K562 (cell line): ENCODE measurements at regions not wholly inside any gene's neighbourhood (a gene's known extent, or its start where the extent isn't known, plus 50 kb on each side); places are given as distances from the start of the nearest gene placed in this dataset.

Experiments used
- ATAC-seq: fragments of 200-7000 bp; cut with Tn5 transposase; 3 replicates; pipeline ENCODE4 v1.9.1; 2020; ENCODE audit warnings: moderate library complexity
- BruUV-seq: library from RNA; stranded (reverse); fragments of 400-500 nt; replicated peaks from 2 replicates; lab custom pipeline; 2021; lab: Mats Ljungman, UMichigan
- CTCF ChIA-PET: fragments of 300-600 bp; formaldehyde crosslinking; extraction: SDS; loops from one replicate; lab custom pipeline; 2021; ENCODE audit warnings: low intra/inter-chr PET ratio; lab: Yijun Ruan, JAX
- POLR2A ChIA-PET: fragments of 300-600, 350-650 bp; sonication (Branson Sonifier 250); formaldehyde crosslinking; extraction: SDS; loops from one replicate; lab custom pipeline; 2021; ENCODE audit warnings: antibody characterized with exemption, inconsistent platforms; lab: Yijun Ruan, JAX
- DNase-seq, 4 experiments: peaks; one replicate each; pipeline versions ENCODE4 v3.0.0 to v3.0.0-alpha.2; 2011 to 2018; ENCODE audit warnings: low spot score in 3 of 4, mixed read lengths in 3 of 4; ENCODE audit errors: extremely low read depth in 1 of 4
- FAIRE-seq: peaks from 2 replicates; lab custom pipeline; 2011; peaks lifted over from hg19 to GRCh38; lab: Jason Lieb, UNC
- H2AFZ ChIP-seq: 2 replicates; pipeline ENCODE4 v1.6.0; 2011; ENCODE audit warnings: low read depth, low read length, control low read depth, inconsistent platforms
- H3K27ac ChIP-seq: fragments of 200-600 bp; 3 replicates; pipeline ENCODE4 v1.8.0; 2011; ENCODE audit warnings: low read depth, mild to moderate bottlenecking, control low read depth, inconsistent platforms, low read length, moderate library complexity, mixed read lengths; ENCODE audit errors: extremely low read depth
- H3K27me3 ChIP-seq, 2 experiments: fragments of 300-600 bp in 1 of 2; 2 replicates in 1 of 2; 3 replicates in 1 of 2; pipeline versions ENCODE4 v1.6.0 to v1.8.0; 2011; ENCODE audit warnings: inconsistent platforms in 2 of 2, low read length in 2 of 2, mild to moderate bottlenecking in 1 of 2, mixed read lengths in 1 of 2, moderate library complexity in 1 of 2; ENCODE audit not compliant: control insufficient read depth in 2 of 2, insufficient read depth in 2 of 2
- H3K36me3 ChIP-seq: fragments of 300-600 bp; 3 replicates; pipeline ENCODE4 v1.8.0; 2011; ENCODE audit warnings: mild to moderate bottlenecking, low read length, inconsistent platforms; ENCODE audit not compliant: control insufficient read depth, insufficient read depth
- H3K4me1 ChIP-seq, 2 experiments: fragments of 200-600 bp in 1 of 2; replicated peaks in 1 of 2; 2 replicates in 1 of 2; 3 replicates in 1 of 2; pipeline versions ENCODE4 v1.5.1 to v1.8.0; 2011; ENCODE audit warnings: inconsistent platforms in 2 of 2, low read length in 2 of 2, mild to moderate bottlenecking in 1 of 2, mixed read lengths in 1 of 2, moderate library complexity in 1 of 2; ENCODE audit not compliant: control insufficient read depth in 2 of 2, insufficient read depth in 2 of 2
- H3K4me2 ChIP-seq: 2 replicates; pipeline ENCODE4 v1.6.1; 2011; ENCODE audit warnings: low read length, control low read depth, inconsistent platforms, mixed read lengths; ENCODE audit not compliant: insufficient read depth
- H3K4me3 ChIP-seq: fragments of 200-600 bp; sonication (generic), shearing (Covaris generic); 2 replicates; pipeline ENCODE4 v1.5.1; 2016; ENCODE audit warnings: control low read depth, inconsistent platforms
- H3K79me2 ChIP-seq: fragments of 200-600 bp; 3 replicates; pipeline ENCODE4 v1.8.0; 2011; ENCODE audit warnings: low read length, inconsistent platforms; ENCODE audit not compliant: control insufficient read depth, insufficient read depth
- H3K9ac ChIP-seq, 2 experiments: 2 replicates each; pipeline versions ENCODE4 v1.6.0 to v1.6.1; 2011; ENCODE audit warnings: low read depth in 2 of 2, low read length in 2 of 2, control low read depth in 1 of 2, inconsistent platforms in 1 of 2, mild to moderate bottlenecking in 1 of 2, mixed read lengths in 1 of 2; ENCODE audit not compliant: insufficient read depth in 1 of 2
- H3K9me1 ChIP-seq: one replicate; pipeline ENCODE4 v1.6.0; 2011; ENCODE audit warnings: inconsistent platforms, mild to moderate bottlenecking, low read length, moderate library complexity; ENCODE audit not compliant: control insufficient read depth, insufficient read depth
- H3K9me3 ChIP-seq: replicated peaks from 2 replicates; pipeline ENCODE4 v1.5.1; 2011; ENCODE audit warnings: low read depth, low read length, inconsistent platforms; ENCODE audit not compliant: control insufficient read depth, insufficient read depth
- H4K20me1 ChIP-seq: replicated peaks from 2 replicates; pipeline ENCODE4 v1.6.1; 2011; ENCODE audit warnings: low read length, inconsistent platforms, mixed read lengths; ENCODE audit not compliant: control insufficient read depth, insufficient read depth
- CBFA2T2 ChIP-seq: fragments of 450-650 bp; conservative IDR thresholded peaks from 2 replicates; pipeline ENCODE4 v1.6.1; 2017; ENCODE audit warnings: mild to moderate bottlenecking
- CEBPB ChIP-seq: fragments of 450-650 bp; IDR thresholded peaks from 2 replicates; pipeline ENCODE4 v1.6.1; 2016; ENCODE audit warnings: missing genetic modification characterization, missing compliant biosample characterization
- HNRNPUL1 ChIP-seq: fragments of 200-400 bp; formaldehyde crosslinking; IDR thresholded peaks from 2 replicates; pipeline ENCODE4 v1.6.1; 2017; ENCODE audit warnings: low read length
- L3MBTL2 ChIP-seq: fragments of 450-650 bp; IDR thresholded peaks from 2 replicates; pipeline ENCODE4 v1.6.1; 2016; ENCODE audit warnings: mild to moderate bottlenecking, moderate library complexity
- NCOA6 ChIP-seq: fragments of 450-650 bp; IDR thresholded peaks from 2 replicates; pipeline ENCODE4 v1.6.1; 2017; ENCODE audit warnings: mild to moderate bottlenecking
- NONO ChIP-seq, 2 experiments: fragments of 200-400 bp in 1 of 2; fragments of 450-650 bp in 1 of 2; formaldehyde crosslinking in 1 of 2; IDR thresholded peaks; 2 replicates each; pipeline ENCODE4 v1.6.1; 2017; ENCODE audit warnings: low read depth in 2 of 2, mild to moderate bottlenecking in 2 of 2, moderate library complexity in 2 of 2, low read length in 1 of 2
- POLR2B ChIP-seq: fragments of 450-650 bp; IDR thresholded peaks from 2 replicates; pipeline ENCODE4 v1.6.1; 2018; ENCODE audit warnings: low read depth; ENCODE audit not compliant: partially characterized antibody
- PURB ChIP-seq: sonication (generic); formaldehyde crosslinking; IDR thresholded peaks from 2 replicates; pipeline ENCODE4 v1.9.0; 2021; ENCODE audit warnings: low read depth, mild to moderate bottlenecking, missing genetic modification reagents
- RBM17 ChIP-seq: fragments of 200-400 bp; formaldehyde crosslinking; IDR thresholded peaks from 2 replicates; pipeline ENCODE4 v1.6.1; 2017; ENCODE audit warnings: low read depth, mild to moderate bottlenecking, low read length, borderline replicate concordance
- SAP30 ChIP-seq: fragments of 200-600 bp; sonication (generic); IDR thresholded peaks from 2 replicates; pipeline ENCODE4 v1.6.1; 2012; ENCODE audit warnings: borderline replicate concordance, low read depth, mild to moderate bottlenecking, moderate library complexity, low read length, control low read depth, inconsistent platforms; ENCODE audit not compliant: insufficient read depth, poor library complexity, severe bottlenecking
- SIN3B ChIP-seq: fragments of 450-650 bp; IDR thresholded peaks from 2 replicates; pipeline ENCODE4 v1.6.1; 2017; ENCODE audit warnings: low read depth, mild to moderate bottlenecking, moderate library complexity
- SMAD1 ChIP-seq: fragments of 150-350 bp; IDR thresholded peaks from 2 replicates; pipeline ENCODE4 v1.6.1; 2014; ENCODE audit warnings: low read length, low read depth; ENCODE audit not compliant: partially characterized antibody
- ZNF175 ChIP-seq: fragments of 200-800 bp; sonication (Bioruptor generic); IDR thresholded peaks from 2 replicates; pipeline ENCODE4 v1.6.1; 2016; ENCODE audit warnings: low read depth, mild to moderate bottlenecking, missing genetic modification characterization, missing compliant biosample characterization
- ZNF212 ChIP-seq: fragments of 450-650 bp; formaldehyde crosslinking; IDR thresholded peaks from 2 replicates; pipeline ENCODE4 v1.4.0; 2020; ENCODE audit warnings: mild to moderate bottlenecking
- ZNF347 ChIP-seq: fragments of 450-650 bp; formaldehyde crosslinking; IDR thresholded peaks from 2 replicates; pipeline ENCODE4 v1.4.0; 2020; ENCODE audit warnings: low read depth, mild to moderate bottlenecking, moderate library complexity
- ZNF551 ChIP-seq: fragments of 250-450 bp; sonication (Bioruptor Pico); IDR thresholded peaks from 2 replicates; pipeline ENCODE4 v1.5.0; 2021; ENCODE audit warnings: mild to moderate bottlenecking, moderate library complexity
- WGBS: fragments of 100-300 bp; shearing (Covaris generic); methylation state at CpG from one replicate; pipeline ENCODE4 v1.1.6; 2016; ENCODE audit warnings: low coverage, mixed read lengths; ENCODE audit not compliant: insufficient coverage; ENCODE audit errors: missing lambda C conversion rate; 5-methylcytosine and 5-hydroxymethylcytosine counted together
- in situ Hi-C: fragments of 300-500 bp; cut with MboI; formaldehyde crosslinking; loops from 4 replicates; pipeline ENCODE4 v1.15.0; 2018; ENCODE audit warnings: inconsistent platforms, mixed read lengths
- intact Hi-C: fragments of 100-400 bp; cut with micrococcal nuclease; formaldehyde crosslinking; loops from 2 replicates; pipeline ENCODE4 v1.14.2; 2022
- TF ChIP-seq, protein P1 (sequence below): fragments of 450-650 bp; formaldehyde crosslinking; IDR thresholded peaks from 2 replicates; pipeline ENCODE4 v1.4.0; 2020; ENCODE audit warnings: mild to moderate bottlenecking, moderate library complexity
- TF ChIP-seq, protein P2 (sequence below): fragments of 150-350 bp; conservative IDR thresholded peaks from 2 replicates; pipeline ENCODE4 v1.6.1; 2014; ENCODE audit warnings: low read length
- TF ChIP-seq, protein P3 (sequence below): conservative IDR thresholded peaks from 2 replicates; pipeline ENCODE4 v1.6.1; 2011; ENCODE audit warnings: low read depth, mild to moderate bottlenecking, low read length; ENCODE audit not compliant: control insufficient read depth

DNA sequence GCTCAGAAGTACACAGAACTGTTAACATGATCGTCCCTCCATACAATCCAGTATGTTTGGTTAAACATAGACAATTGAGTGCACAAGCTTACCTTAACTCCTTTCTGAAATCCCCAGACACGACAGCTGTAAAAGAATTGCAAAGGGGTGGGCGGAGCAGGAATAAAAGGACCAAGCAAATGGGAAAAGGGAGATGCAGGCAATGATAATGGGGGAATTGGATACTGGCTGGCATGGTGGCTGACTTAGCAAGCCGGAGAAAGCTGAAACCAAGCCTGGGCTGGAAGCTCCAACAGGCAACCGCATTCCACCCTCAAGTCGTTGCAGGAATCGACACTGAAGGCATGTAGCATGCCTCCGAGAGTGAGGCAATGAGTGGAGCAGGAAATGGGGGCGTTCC, 96.8 kb upstream of the TMEM132C start:
- Histone ChIP-seq H3K4me1 (no peaks in the 10 kb centered on the region), H3K4me3 (no peak overlapping the region)
- FAIRE-seq: no peak
- intact Hi-C loops: no loop called here
- TF ChIP-seq SMAD1 (no peak), L3MBTL2 (no peak), HNRNPUL1 (no peak), NONO (IDR thresholded peaks at IDR 0.05; ENCODE audit: low read depth in 2 of 2, low read length in 1 of 2) (no peak), ZNF551 (CRISPR knock-in tag) (no peak), NCOA6 (no peak), CEBPB (tag) (no peak), ZNF212 (CRISPR knock-in tag) (no peak), POLR2B (no peak), RBM17 (no peak), ZNF347 (CRISPR knock-in tag) (no peak), SAP30 (no peak), PURB (CRISPR knock-in tag) (no peak), CBFA2T2 (no peak), ZNF175 (CRISPR knock-in tag) (no peak), SIN3B (no peak)
- TF ChIP-seq, protein P1, sequence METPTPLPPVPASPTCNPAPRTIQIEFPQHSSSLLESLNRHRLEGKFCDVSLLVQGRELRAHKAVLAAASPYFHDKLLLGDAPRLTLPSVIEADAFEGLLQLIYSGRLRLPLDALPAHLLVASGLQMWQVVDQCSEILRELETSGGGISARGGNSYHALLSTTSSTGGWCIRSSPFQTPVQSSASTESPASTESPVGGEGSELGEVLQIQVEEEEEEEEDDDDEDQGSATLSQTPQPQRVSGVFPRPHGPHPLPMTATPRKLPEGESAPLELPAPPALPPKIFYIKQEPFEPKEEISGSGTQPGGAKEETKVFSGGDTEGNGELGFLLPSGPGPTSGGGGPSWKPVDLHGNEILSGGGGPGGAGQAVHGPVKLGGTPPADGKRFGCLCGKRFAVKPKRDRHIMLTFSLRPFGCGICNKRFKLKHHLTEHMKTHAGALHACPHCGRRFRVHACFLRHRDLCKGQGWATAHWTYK: no peak
- TF ChIP-seq, protein P2, sequence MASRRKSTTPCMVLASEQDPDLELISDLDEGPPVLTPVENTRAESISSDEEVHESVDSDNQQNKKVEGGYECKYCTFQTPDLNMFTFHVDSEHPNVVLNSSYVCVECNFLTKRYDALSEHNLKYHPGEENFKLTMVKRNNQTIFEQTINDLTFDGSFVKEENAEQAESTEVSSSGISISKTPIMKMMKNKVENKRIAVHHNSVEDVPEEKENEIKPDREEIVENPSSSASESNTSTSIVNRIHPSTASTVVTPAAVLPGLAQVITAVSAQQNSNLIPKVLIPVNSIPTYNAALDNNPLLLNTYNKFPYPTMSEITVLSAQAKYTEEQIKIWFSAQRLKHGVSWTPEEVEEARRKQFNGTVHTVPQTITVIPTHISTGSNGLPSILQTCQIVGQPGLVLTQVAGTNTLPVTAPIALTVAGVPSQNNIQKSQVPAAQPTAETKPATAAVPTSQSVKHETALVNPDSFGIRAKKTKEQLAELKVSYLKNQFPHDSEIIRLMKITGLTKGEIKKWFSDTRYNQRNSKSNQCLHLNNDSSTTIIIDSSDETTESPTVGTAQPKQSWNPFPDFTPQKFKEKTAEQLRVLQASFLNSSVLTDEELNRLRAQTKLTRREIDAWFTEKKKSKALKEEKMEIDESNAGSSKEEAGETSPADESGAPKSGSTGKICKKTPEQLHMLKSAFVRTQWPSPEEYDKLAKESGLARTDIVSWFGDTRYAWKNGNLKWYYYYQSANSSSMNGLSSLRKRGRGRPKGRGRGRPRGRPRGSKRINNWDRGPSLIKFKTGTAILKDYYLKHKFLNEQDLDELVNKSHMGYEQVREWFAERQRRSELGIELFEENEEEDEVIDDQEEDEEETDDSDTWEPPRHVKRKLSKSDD: no peak
- TF ChIP-seq, protein P3, sequence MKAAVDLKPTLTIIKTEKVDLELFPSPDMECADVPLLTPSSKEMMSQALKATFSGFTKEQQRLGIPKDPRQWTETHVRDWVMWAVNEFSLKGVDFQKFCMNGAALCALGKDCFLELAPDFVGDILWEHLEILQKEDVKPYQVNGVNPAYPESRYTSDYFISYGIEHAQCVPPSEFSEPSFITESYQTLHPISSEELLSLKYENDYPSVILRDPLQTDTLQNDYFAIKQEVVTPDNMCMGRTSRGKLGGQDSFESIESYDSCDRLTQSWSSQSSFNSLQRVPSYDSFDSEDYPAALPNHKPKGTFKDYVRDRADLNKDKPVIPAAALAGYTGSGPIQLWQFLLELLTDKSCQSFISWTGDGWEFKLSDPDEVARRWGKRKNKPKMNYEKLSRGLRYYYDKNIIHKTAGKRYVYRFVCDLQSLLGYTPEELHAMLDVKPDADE: no peak
- TF ChIP-seq, all 486 proteins: peak for 0
- no peak overlapping the region for H3K4me2 ChIP-seq
- ATAC-seq (no peak), DNase-seq (no peak)
- no peaks in the 10 kb centered on the region for H3K36me3 ChIP-seq
- no peaks in the 10 kb centered on the region for H4K20me1 ChIP-seq
- in situ Hi-C loops: no loop called here
- WGBS: 1% methylated on average over 9 of the region's 9 CpGs
- H3K9me1 ChIP-seq: no peaks in the 10 kb centered on the region
- no peaks in the 10 kb centered on the region for H3K79me2 ChIP-seq
- no peaks in the 10 kb centered on the region for H3K27me3 ChIP-seq
- CTCF ChIA-PET: no interaction called here
- POLR2A ChIA-PET: interaction anchor here (0.7 kb wide), 1 partner anchor 64 kb away, joined by 3 read pairs; no protein-coding TSS in a partner anchor
- no TSS peak for BruUV-seq
- H2AFZ ChIP-seq: no peak overlapping the region
- H3K9ac ChIP-seq: no peak overlapping the region
- H3K27ac ChIP-seq: no peak overlapping the region
- H3K9me3 ChIP-seq: no peaks in the 10 kb centered on the region
